PC-3 (cell line): ENCODE measurements at regions not wholly inside any gene's neighbourhood (a gene's known extent, or its start where the extent isn't known, plus 50 kb on each side); places are given as distances from the start of the nearest gene placed in this dataset.

Experiments
- CTCF ChIP-seq: fragments of 300-600 bp; sonication (generic); conservative IDR thresholded peaks from 2 replicates; pipeline ENCODE4 v1.5.1; 2017; ENCODE audit warnings: antibody characterized with exemption, low read depth, mild to moderate bottlenecking, low read length
- EZH2 ChIP-seq: fragments of 300-600 bp; sonication (generic); IDR thresholded peaks from one replicate; pipeline ENCODE4 v1.6.1; 2017; ENCODE audit warnings: antibody characterized with exemption, mild to moderate bottlenecking, low read length; ENCODE audit not compliant: unreplicated experiment
- EZH2phosphoT487 ChIP-seq: fragments of 300-600 bp; sonication (generic); IDR thresholded peaks from 2 replicates; pipeline ENCODE4 v1.6.1; 2018; ENCODE audit warnings: mild to moderate bottlenecking, antibody characterized with exemption, low read length, borderline replicate concordance

DNA sequence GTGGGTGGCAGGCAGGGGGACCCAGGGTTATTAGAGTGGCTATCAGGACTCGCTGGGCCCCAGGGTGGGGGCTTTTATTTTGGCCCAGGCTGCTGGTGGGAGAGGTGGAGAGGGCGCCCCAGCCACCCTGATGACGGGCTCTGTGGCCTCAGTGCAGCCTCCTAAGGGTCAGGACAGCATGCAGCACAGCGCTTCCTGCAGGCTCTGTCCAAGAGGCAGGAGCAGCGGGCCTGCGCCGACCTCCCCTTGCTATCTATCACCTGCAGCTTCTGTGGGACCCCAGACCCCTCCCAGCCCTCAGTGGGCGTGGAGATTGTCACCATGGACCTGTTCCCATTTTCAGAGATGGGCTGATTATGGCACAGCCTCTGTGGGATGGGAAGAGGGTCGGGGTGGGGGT is 54.3 kb upstream of the PPARA start:
- TF ChIP-seq EZH2 (no peak), CTCF (no peak), EZH2phosphoT487 (no peak)
